ENCODE measurements at regions not wholly inside any gene's neighbourhood (a gene's known extent, or its start where the extent isn't known, plus 50 kb on each side); places are given as distances from the start of the nearest gene placed in this dataset.
A peak's percentile ranks its signal among the peaks of the same experiment; 100 is the strongest.

DNA sequence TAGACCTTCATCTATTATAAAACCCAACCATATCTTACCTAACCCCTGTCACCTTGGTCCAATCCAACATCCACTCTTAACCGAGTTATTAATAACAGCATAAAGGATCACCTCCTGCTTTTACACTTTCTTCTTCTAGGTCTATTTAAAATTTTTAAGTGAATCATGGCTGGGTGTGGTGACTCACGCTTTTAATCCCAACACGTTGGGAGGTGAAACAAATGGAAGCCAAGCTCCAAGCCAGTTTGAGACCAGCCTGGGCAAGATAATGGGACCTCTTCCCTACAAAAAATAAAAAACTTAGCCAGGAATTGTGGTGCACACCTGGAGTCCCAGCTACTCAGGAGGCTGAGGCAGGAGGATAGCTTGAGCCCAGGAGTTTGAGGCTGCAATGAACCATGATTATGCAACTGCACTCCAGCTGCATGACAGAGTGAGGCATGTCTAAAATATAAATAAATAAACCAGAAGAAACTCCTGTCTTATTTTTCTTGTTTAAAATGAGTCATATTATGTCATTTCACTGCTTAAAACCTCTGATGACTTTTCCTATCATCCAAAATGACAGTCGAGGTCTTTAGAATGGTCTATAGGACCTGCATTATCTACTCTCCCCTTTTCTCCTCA, 188.4 kb downstream of the GASK1B start:
- TF ChIP-seq, protein P1, sequence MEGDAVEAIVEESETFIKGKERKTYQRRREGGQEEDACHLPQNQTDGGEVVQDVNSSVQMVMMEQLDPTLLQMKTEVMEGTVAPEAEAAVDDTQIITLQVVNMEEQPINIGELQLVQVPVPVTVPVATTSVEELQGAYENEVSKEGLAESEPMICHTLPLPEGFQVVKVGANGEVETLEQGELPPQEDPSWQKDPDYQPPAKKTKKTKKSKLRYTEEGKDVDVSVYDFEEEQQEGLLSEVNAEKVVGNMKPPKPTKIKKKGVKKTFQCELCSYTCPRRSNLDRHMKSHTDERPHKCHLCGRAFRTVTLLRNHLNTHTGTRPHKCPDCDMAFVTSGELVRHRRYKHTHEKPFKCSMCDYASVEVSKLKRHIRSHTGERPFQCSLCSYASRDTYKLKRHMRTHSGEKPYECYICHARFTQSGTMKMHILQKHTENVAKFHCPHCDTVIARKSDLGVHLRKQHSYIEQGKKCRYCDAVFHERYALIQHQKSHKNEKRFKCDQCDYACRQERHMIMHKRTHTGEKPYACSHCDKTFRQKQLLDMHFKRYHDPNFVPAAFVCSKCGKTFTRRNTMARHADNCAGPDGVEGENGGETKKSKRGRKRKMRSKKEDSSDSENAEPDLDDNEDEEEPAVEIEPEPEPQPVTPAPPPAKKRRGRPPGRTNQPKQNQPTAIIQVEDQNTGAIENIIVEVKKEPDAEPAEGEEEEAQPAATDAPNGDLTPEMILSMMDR (IDR thresholded peaks at IDR 0.05; ENCODE audit: insufficient read depth in 1 of 2, low read depth in 1 of 2, low read length in 1 of 2, severe bottlenecking in 1 of 2, unreplicated experiment in 1 of 2), result no peak
- Histone ChIP-seq H3K27me3 (replicated peaks; ENCODE audit: control insufficient read depth, insufficient read depth, low read length) (no peaks in the 10 kb centered on the region), H3K36me3 (ENCODE audit: control insufficient read depth, insufficient read depth, low read length) (no peaks in the 10 kb centered on the region), H3K4me1 (no peaks in the 10 kb centered on the region), H3K4me3 (ENCODE audit: low read depth, low read length) (no peak overlapping the region), H3K9me3 (no peaks in the 10 kb centered on the region)
- H3K9me3 Mint-ChIP-seq (ENCODE audit: unreplicated experiment), result peaks cover 23% of the 10 kb centered on the region
- DNase-seq, result no peak
- peaks cover 7% of the 10 kb centered on the region for H3K4me1 Mint-ChIP-seq (ENCODE audit: low read depth, unreplicated experiment)
- ChIA-PET CTCF (no interaction called here), POLR2A (no interaction called here)
- no peaks in the 10 kb centered on the region for H3K36me3 Mint-ChIP-seq (ENCODE audit: insufficient read depth, unreplicated experiment)
- no TSS peak for BruUV-seq (replicated peaks)
- H3K4me3 Mint-ChIP-seq (ENCODE audit: unreplicated experiment), result no peak overlapping the region
- intact Hi-C loops (cut with micrococcal nuclease; ENCODE audit: unreplicated experiment), result no loop called here
- H3K27me3 Mint-ChIP-seq (ENCODE audit: insufficient read depth, unreplicated experiment), result no peaks in the 10 kb centered on the region
- H3K27ac Mint-ChIP-seq (ENCODE audit: unreplicated experiment), result no peak overlapping the region

- no peak for DNase-seq
- H3K27ac Mint-ChIP-seq (ENCODE audit: unreplicated experiment), result peak overlapping the region; percentile 83
- CTCF ChIA-PET, result no interaction called here
Observed at GRCh38 chr4:157983300-157983699, 189.5 kb downstream of the GASK1B start.

GRCh38 chr4:157980158-157980557, 192.7 kb downstream of the GASK1B start:
- Histone ChIP-seq H3K4me3 (ENCODE audit: low read depth, low read length) (no peak overlapping the region), H3K4me1 (no peaks in the 10 kb centered on the region), H3K27me3 (replicated peaks; ENCODE audit: control insufficient read depth, insufficient read depth, low read length) (no peaks in the 10 kb centered on the region), H3K36me3 (ENCODE audit: control insufficient read depth, insufficient read depth, low read length) (no peaks in the 10 kb centered on the region), H3K9me3 (no peaks in the 10 kb centered on the region)
- POLR2A ChIA-PET, result no interaction called here
- no peak overlapping the region for H3K27ac Mint-ChIP-seq (ENCODE audit: unreplicated experiment)
- no peak overlapping the region for H3K4me3 Mint-ChIP-seq (ENCODE audit: unreplicated experiment)
- TF ChIP-seq, protein P1 (IDR thresholded peaks at IDR 0.05; ENCODE audit: insufficient read depth in 1 of 2, low read depth in 1 of 2, low read length in 1 of 2, severe bottlenecking in 1 of 2, unreplicated experiment in 1 of 2), result no peak
- H3K36me3 Mint-ChIP-seq (ENCODE audit: insufficient read depth, unreplicated experiment), result no peaks in the 10 kb centered on the region
- intact Hi-C loops (cut with micrococcal nuclease; ENCODE audit: unreplicated experiment), result no loop called here
- peaks cover 14% of the 10 kb centered on the region for H3K4me1 Mint-ChIP-seq (ENCODE audit: low read depth, unreplicated experiment)
- H3K27me3 Mint-ChIP-seq (ENCODE audit: insufficient read depth, unreplicated experiment), result no peaks in the 10 kb centered on the region
- peaks cover 22% of the 10 kb centered on the region for H3K9me3 Mint-ChIP-seq (ENCODE audit: unreplicated experiment)
- no peak for DNase-seq
- CTCF ChIA-PET, result no interaction called here
- no TSS peak for BruUV-seq (replicated peaks)

More at GRCh38 chr4:157983300-157983699, 189.5 kb downstream of the GASK1B start:
- Histone ChIP-seq H3K4me1 (no peaks in the 10 kb centered on the region), H3K36me3 (ENCODE audit: control insufficient read depth, insufficient read depth, low read length) (no peaks in the 10 kb centered on the region), H3K27me3 (replicated peaks; ENCODE audit: control insufficient read depth, insufficient read depth, low read length) (no peaks in the 10 kb centered on the region), H3K9me3 (no peaks in the 10 kb centered on the region), H3K4me3 (ENCODE audit: low read depth, low read length) (no peak overlapping the region)
- Mint-ChIP-seq H3K4me1 (ENCODE audit: low read depth, unreplicated experiment) (peaks cover 14% of the 10 kb centered on the region), H3K27me3 (ENCODE audit: insufficient read depth, unreplicated experiment) (no peaks in the 10 kb centered on the region), H3K36me3 (ENCODE audit: insufficient read depth, unreplicated experiment) (no peaks in the 10 kb centered on the region), H3K4me3 (ENCODE audit: unreplicated experiment) (no peak overlapping the region), H3K9me3 (ENCODE audit: unreplicated experiment) (peaks cover 23% of the 10 kb centered on the region)
- POLR2A ChIA-PET, result interaction anchor here (0.5 kb wide), 1 partner anchor 113 kb away, joined by 4 read pairs; no protein-coding TSS in a partner anchor
- TF ChIP-seq, protein P1 (IDR thresholded peaks at IDR 0.05; ENCODE audit: insufficient read depth in 1 of 2, low read depth in 1 of 2, low read length in 1 of 2, severe bottlenecking in 1 of 2, unreplicated experiment in 1 of 2), result no peak
- intact Hi-C loops (cut with micrococcal nuclease; ENCODE audit: unreplicated experiment), result no loop called here
- BruUV-seq (replicated peaks), result no TSS peak
